Tibial nerve (tissue), 4 donors: ENCODE measurements at regions not wholly inside any gene's neighbourhood (a gene's known extent, or its start where the extent isn't known, plus 50 kb on each side); places are given as distances from the start of the nearest gene placed in this dataset.
"Not testable (repeated sequence)": the region's sequence is repeated elsewhere in the genome, so short reads cannot be mapped to it uniquely, and the experiment has no call there.

ENCODE experiments used
- DNase-seq, 2 donors: peaks; one replicate each; pipeline ENCODE4 v3.0.0-alpha.2; 2019; ENCODE audit warnings: low spot score in 2 of 2
- H3K27ac ChIP-seq, 4 donors: fragments of 200-600 bp; sonication (generic) in 3 of 4; one replicate each; pipeline ENCODE4 v1.5.1; 2017 to 2019; ENCODE audit warnings: mild to moderate bottlenecking in 1 of 4
- H3K27me3 ChIP-seq, 2 donors: fragments of 200-600 bp; sonication (generic) in 1 of 2; one replicate each; pipeline versions ENCODE4 v1.5.1 to v1.6.0; 2017 to 2019
- H3K36me3 ChIP-seq, 3 donors: fragments of 200-600 bp; sonication (generic); one replicate each; pipeline ENCODE4 v1.5.1; 2018 to 2019
- H3K4me1 ChIP-seq, 4 donors: fragments of 200-600 bp; sonication (generic) in 3 of 4; one replicate each; pipeline ENCODE4 v1.5.1; 2017 to 2019
- H3K4me3 ChIP-seq, 4 donors: fragments of 200-600 bp; sonication (generic) in 3 of 4; one replicate each; pipeline ENCODE4 v1.5.1; 2017 to 2019; ENCODE audit warnings: mild to moderate bottlenecking in 1 of 4, moderate library complexity in 1 of 4
- H3K9me3 ChIP-seq, 4 donors: fragments of 200-600 bp; sonication (generic) in 3 of 4; one replicate each; pipeline ENCODE4 v1.5.1; 2017 to 2019
- EP300 ChIP-seq, 2 donors: sonication (generic); formaldehyde crosslinking; IDR thresholded peaks; one replicate each; pipeline ENCODE4 v1.6.1; 2017; ENCODE audit warnings: antibody characterized with exemption in 2 of 2, mild to moderate bottlenecking in 1 of 2
- POLR2A ChIP-seq, 2 donors: fragments of 450-650 bp; IDR thresholded peaks; one replicate each; pipeline ENCODE4 v1.6.1; 2017; ENCODE audit warnings: antibody characterized with exemption in 2 of 2, mild to moderate bottlenecking in 2 of 2, moderate library complexity in 2 of 2
- WGBS, 2 donors: methylation state at CpG; one replicate each; pipeline ENCODE4 v1.1.5; 2018; 5-methylcytosine and 5-hydroxymethylcytosine counted together
- TF ChIP-seq, protein P1 (sequence below), 5 experiments: fragments of 200-600 bp in 3 of 5; fragments of 450-650 bp in 2 of 5; sonication (generic) in 3 of 5; IDR thresholded peaks; one replicate each; pipeline ENCODE4 v1.5.1; 2016 to 2019; ENCODE audit warnings: antibody characterized with exemption in 5 of 5, mild to moderate bottlenecking in 3 of 5, moderate library complexity in 2 of 5

DNA sequence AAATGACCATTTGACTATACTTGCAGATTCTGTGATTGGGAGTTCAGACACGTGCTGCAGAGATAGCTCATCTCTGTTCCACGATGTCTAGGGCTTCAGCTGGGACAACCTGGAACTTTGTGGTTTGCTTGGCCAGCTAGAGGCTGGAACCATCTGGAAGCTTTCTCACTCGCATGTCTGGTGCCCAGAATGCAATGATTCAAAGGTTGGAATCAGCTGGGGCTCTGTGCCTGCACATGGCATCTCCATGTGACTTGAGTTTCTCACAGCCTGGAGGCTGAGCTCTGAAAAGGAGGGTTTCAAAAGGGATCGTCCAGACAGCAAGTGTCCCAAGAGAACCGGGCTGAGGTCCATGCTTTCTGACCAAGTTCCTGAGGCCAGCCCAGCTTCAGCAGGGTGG, 465.2 kb downstream of the GADD45G start:
- Histone ChIP-seq H3K4me3 (no peak overlapping the region), H3K27me3 (peaks cover 0 to 4% of the 10 kb centered on the region in 2 donors), H3K36me3 (no peaks in the 10 kb centered on the region), H3K4me1 (no peaks in the 10 kb centered on the region), H3K9me3 (no peaks in the 10 kb centered on the region), H3K27ac (no peak overlapping the region)
- DNase-seq, result no peak
- 78 to 80% methylated on average over 5 of the region's 5 CpGs for WGBS, 2 donors
- TF ChIP-seq EP300 (IDR thresholded peaks at IDR 0.05) (no peak), POLR2A (IDR thresholded peaks at IDR 0.05) (no peak)
- TF ChIP-seq, protein P1, sequence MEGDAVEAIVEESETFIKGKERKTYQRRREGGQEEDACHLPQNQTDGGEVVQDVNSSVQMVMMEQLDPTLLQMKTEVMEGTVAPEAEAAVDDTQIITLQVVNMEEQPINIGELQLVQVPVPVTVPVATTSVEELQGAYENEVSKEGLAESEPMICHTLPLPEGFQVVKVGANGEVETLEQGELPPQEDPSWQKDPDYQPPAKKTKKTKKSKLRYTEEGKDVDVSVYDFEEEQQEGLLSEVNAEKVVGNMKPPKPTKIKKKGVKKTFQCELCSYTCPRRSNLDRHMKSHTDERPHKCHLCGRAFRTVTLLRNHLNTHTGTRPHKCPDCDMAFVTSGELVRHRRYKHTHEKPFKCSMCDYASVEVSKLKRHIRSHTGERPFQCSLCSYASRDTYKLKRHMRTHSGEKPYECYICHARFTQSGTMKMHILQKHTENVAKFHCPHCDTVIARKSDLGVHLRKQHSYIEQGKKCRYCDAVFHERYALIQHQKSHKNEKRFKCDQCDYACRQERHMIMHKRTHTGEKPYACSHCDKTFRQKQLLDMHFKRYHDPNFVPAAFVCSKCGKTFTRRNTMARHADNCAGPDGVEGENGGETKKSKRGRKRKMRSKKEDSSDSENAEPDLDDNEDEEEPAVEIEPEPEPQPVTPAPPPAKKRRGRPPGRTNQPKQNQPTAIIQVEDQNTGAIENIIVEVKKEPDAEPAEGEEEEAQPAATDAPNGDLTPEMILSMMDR (IDR thresholded peaks at IDR 0.05), result no peak

DNA sequence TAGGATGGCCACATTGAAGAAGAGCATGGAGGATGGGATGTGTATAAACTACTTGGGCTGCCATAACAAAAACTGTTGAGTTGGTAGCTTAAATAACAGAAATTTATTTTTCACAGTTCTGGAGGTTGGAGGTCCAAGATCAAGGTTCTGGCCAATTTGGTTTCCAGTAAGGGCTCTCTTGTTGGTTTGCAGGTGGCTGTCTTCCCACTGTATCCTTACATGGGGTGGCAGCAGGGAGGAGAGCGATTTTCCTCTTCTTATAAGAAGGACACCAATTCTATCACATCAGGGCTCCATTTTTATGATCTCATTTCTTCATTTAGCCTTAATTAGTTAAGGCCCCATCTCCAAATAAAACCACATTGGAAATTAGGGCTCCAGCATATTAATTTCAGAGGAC, 465.7 kb downstream of the GADD45G start:
- Histone ChIP-seq H3K27me3 (peaks cover 0 to 4% of the 10 kb centered on the region in 2 donors), H3K4me1 (no peaks in the 10 kb centered on the region), H3K36me3 (no peaks in the 10 kb centered on the region), H3K4me3 (no peak overlapping the region), H3K9me3 (no peaks in the 10 kb centered on the region), H3K27ac (no peak overlapping the region)
- TF ChIP-seq POLR2A (IDR thresholded peaks at IDR 0.05) (no peak), EP300 (IDR thresholded peaks at IDR 0.05) (no peak)
- TF ChIP-seq, protein P1 (IDR thresholded peaks at IDR 0.05), result no peak
- 86 to 97% methylated on average over 1 of the region's 1 CpG for WGBS, 2 donors
- no peak for DNase-seq

DNA sequence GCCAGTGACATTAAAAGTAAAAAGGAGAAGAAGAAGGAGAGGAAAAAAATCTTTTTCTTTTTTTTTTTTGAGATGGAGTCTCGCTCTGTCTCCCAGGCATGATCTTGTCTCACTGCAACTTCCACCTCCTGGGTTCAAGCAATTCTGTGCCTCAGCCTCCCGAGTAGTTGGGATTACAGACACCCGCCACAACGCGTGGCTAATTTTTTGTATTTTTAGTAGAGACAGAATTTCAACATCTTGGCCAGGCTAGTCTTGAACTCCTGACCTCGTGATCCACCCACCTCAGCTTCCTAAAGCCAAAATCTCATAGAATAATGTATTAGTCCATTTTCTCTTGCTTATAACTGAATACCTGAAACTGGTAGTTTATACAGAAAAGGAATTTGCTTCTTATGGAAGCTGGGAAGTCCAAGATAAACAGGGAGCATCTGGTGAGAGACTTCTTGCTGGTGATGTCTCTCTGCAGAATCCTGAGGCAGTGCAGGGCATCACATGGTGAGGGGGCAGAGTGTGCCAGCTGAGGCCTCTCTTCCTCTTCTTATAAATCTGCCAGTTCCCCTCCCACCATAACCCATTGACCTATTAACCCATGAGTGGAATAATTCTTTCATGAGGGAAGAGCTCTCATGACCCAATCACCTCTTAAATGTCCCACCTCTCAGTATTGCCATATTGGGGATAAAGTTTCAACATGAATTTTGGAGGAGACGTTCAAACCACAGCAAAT, 466.3 kb downstream of the GADD45G start:
- H3K27me3 ChIP-seq, result peaks cover 0 to 4% of the 10 kb centered on the region in 2 donors
- TF ChIP-seq, protein P1 (IDR thresholded peaks at IDR 0.05), result no peak
- TF ChIP-seq POLR2A (IDR thresholded peaks at IDR 0.05) (no peak), EP300 (IDR thresholded peaks at IDR 0.05) (no peak)
- no peaks in the 10 kb centered on the region for H3K36me3 ChIP-seq
- H3K4me3 ChIP-seq, result no peak overlapping the region
- H3K4me1 ChIP-seq, result no peaks in the 10 kb centered on the region
- H3K9me3 ChIP-seq, result no peaks in the 10 kb centered on the region
- no peak overlapping the region for H3K27ac ChIP-seq
- WGBS, 2 donors, result 74 to 79% methylated on average over 7 of the region's 7 CpGs
- no peak for DNase-seq

DNA sequence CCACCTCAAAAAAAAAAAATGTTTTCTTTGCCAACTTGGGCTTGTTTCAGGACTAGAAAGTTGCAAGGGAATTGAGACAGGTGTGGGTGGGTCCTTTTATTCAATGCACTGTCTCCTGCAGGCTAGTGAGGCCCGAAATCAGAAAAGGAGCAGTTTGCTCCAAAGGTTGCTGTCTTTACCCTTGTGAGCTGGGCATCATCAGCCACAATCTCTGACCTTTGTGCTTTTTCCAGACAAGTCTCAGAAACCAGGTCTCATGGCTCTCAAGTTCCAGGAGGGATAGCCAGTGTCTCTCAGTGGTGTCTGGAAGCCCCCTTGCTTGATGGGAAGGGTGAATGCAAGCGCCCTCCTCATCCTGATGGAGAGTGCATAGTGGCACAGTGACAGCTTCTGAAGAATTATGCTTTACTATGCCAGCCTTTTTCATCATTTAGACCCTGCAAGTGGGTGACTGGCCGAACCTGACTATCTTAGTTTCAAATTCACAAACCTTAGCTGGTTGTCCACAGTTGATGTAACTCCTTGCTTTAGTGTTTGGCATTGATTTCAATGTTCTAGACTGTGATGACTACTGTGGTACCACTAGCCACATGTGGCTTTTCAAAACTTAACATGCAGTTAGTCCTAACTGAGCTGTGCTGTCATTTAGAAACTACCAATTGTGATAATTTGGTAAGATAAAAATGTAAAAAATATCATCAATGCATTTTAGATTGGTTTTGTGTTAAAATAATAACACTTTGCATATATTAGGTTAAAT, 468.6 kb downstream of the GADD45G start:
- Histone ChIP-seq H3K4me1 (no peaks in the 10 kb centered on the region), H3K36me3 (no peaks in the 10 kb centered on the region), H3K9me3 (no peaks in the 10 kb centered on the region), H3K27ac (no peak overlapping the region), H3K27me3 (peaks cover 0 to 4% of the 10 kb centered on the region in 2 donors), H3K4me3 (no peak overlapping the region)
- DNase-seq, result no peak
- TF ChIP-seq POLR2A (IDR thresholded peaks at IDR 0.05) (no peak), EP300 (IDR thresholded peaks at IDR 0.05) (no peak)
- TF ChIP-seq, protein P1 (IDR thresholded peaks at IDR 0.05), result no peak
- 90 to 91% methylated on average over 3 of the region's 3 CpGs for WGBS, 2 donors

- Histone ChIP-seq H3K36me3 (no peaks in the 10 kb centered on the region), H3K27ac (no peak overlapping the region), H3K4me1 (no peaks in the 10 kb centered on the region), H3K4me3 (no peak overlapping the region), H3K9me3 (no peaks in the 10 kb centered on the region), H3K27me3 (peaks cover 0 to 4% of the 10 kb centered on the region in 2 donors)
- DNase-seq, result no peak
- 77 to 82% methylated on average over 6 of the region's 6 CpGs for WGBS, 2 donors
- TF ChIP-seq, protein P1 (IDR thresholded peaks at IDR 0.05), result no peak
These were observed 469.6 kb downstream of the GADD45G start for GRCh38 chr9:90074316-90074962.

GRCh38 chr9:90077598-90077997, 472.8 kb downstream of the GADD45G start:
- H3K36me3 ChIP-seq, H3K9me3 ChIP-seq, DNase-seq, H3K4me1 ChIP-seq, H3K27ac ChIP-seq, H3K4me3 ChIP-seq, H3K27me3 ChIP-seq: not testable (repeated sequence)
- WGBS, 2 donors, result 83 to 84% methylated on average over 3 of the region's 3 CpGs
